GM12891 (cell line): ENCODE measurements at regions not wholly inside any gene's neighbourhood (a gene's known extent, or its start where the extent isn't known, plus 50 kb on each side); places are given as distances from the start of the nearest gene placed in this dataset.

ENCODE experiments used
- DNase-seq: peaks from one replicate; pipeline ENCODE4 v3.0.0; 2011; ENCODE audit warnings: low spot score; ENCODE audit not compliant: insufficient read length
- FAIRE-seq: peaks from 2 replicates; lab custom pipeline; 2011; peaks lifted over from hg19 to GRCh38; lab: Jason Lieb, UNC
- PAX5 ChIP-seq: IDR thresholded peaks from 2 replicates; pipeline ENCODE4 v1.6.1; 2011; ENCODE audit warnings: low read length, moderate library complexity, mild to moderate bottlenecking; ENCODE audit not compliant: insufficient read depth, severe bottlenecking
- POLR2A ChIP-seq: IDR thresholded peaks from 2 replicates; pipeline ENCODE4 v1.6.1; 2011; ENCODE audit warnings: low read depth, low read length, control low read depth
- POLR2AphosphoS5 ChIP-seq: IDR thresholded peaks from 2 replicates; pipeline ENCODE4 v1.6.1; 2011; ENCODE audit warnings: low read depth, low read length, control low read depth
- POU2F2 ChIP-seq: IDR thresholded peaks from 2 replicates; pipeline ENCODE4 v1.6.1; 2011; ENCODE audit warnings: low read depth, mild to moderate bottlenecking, control low read depth, low read length, moderate library complexity
- SPI1 ChIP-seq: IDR thresholded peaks from 2 replicates; pipeline ENCODE4 v1.6.1; 2011; ENCODE audit warnings: low read depth, low read length, control low read depth
- TAF1 ChIP-seq: IDR thresholded peaks from 2 replicates; pipeline ENCODE4 v1.6.1; 2011; ENCODE audit warnings: low read depth, low read length, control low read depth

DNA sequence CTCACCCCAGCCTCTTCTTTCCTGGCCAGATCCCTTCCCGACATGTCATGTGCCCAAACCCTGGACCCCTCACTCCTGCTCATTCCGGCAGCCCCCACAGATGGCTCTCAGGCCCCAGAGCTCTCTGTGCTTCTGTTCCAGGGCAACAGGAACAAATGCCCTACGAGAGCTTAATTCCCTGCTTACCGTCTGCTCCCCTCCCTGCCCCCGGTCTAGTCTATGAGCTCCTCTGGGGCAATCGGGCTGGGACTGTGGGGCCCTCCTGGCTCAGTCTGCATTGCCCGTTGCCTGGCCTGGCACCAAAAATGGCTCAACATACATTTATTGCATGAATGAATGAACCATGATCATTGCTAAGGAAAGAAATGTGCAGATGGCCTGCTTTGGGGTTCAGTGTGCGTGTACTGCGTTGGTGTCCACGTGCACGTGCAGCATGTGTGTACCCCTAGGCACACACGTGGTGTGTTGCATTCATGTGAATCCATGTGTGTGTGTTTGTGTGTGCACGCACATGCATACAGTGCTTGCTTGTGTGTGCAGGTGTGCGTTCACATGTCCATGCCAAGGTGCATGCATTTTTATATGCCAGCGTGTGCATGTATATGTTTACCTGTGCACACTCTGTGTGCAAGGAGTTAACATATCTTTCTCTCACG is 201.2 kb upstream of the IER5L start:
- FAIRE-seq (no peak), DNase-seq (no peak)
- no peak for TF ChIP-seq POLR2AphosphoS5
- no peak for TF ChIP-seq SPI1
- TF ChIP-seq POU2F2: no peak
- TF ChIP-seq PAX5: no peak
- TF ChIP-seq POLR2A: no peak
- TF ChIP-seq TAF1: no peak

DNA sequence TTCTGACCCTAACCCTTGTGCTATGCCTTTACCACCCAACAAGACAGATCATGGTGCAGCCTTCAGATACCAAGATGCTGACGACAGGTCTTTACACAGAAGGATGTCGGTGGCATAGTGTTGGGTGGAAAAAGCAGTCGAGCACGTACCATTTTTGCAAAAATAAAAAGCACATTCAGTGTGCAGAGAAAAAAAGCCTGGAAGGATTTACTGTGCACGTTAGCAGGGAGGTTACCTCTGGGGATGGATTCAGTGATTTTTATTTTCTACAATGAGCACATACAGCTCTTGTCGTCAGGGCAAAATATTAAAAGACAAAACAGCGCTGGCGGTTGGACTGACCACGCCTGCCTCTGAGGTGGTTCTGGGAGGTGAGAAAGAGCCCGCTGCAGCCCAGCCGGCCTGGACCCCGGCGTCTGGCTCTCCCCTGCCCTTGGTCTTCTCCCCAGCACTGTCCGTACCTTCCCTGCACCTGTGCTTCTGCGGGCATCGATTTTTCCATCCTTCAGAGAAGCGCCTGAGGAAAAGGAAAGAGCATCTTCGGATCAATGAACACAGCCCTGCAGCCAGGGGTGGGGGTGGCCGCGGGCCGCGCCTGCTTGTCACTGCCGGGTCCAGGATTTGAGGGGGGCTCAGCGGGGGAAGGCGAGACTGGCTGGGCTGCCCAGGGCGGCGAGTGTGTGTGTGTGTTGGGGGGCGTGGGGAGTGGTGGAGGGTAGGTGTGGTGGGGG is 200.0 kb upstream of the IER5L start:
- FAIRE-seq (no peak), DNase-seq (no peak)
- no peak for TF ChIP-seq SPI1
- TF ChIP-seq TAF1: no peak
- no peak for TF ChIP-seq POLR2A
- TF ChIP-seq POU2F2: no peak
- no peak for TF ChIP-seq POLR2AphosphoS5
- TF ChIP-seq PAX5: no peak

DNA sequence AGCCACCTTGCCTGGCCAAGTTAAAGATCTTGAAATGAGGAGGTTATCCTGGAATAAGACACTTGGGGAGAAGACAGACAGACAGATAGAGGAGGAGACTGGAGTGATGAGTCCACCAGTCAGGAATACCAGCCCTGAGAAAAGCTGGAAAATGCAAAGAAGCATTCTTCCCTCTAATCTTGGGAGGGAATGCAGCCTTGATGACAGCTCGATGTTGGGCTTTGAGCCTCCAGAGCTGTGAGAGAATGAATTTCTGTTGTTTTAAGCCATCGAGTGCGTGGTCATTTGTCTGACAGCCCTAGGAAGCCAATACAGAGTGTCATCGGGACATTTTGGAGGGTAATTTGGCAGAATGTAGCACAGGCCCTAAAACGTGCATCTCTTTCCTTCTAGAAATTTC is 199.1 kb upstream of the IER5L start:
- TF ChIP-seq POLR2AphosphoS5 (no peak), SPI1 (no peak), POLR2A (no peak), PAX5 (no peak), POU2F2 (no peak), TAF1 (no peak)
- DNase-seq (no peak), FAIRE-seq (no peak)

DNA sequence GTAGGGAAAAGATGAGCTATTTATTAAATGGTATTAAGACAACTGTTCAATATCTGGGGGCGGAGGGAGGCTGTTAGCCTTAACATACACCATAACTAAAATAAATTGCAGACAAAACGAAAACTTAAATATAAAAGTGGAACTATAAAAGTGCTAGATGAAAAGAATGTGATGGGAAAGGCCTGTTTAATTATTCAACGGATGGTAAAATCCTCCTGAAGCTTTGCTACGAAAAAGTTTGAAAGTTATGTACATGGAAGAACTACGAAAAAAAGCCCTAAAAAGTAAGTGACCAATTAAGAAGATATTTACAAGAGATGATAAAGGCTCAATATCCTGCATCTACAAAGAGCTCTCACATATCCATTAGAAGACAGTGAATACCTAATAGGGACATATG is 197.8 kb upstream of the IER5L start:
- TF ChIP-seq SPI1 (no peak), POLR2A (no peak), TAF1 (no peak), PAX5 (no peak), POLR2AphosphoS5 (no peak), POU2F2 (no peak)
- DNase-seq (no peak), FAIRE-seq (no peak)

DNA sequence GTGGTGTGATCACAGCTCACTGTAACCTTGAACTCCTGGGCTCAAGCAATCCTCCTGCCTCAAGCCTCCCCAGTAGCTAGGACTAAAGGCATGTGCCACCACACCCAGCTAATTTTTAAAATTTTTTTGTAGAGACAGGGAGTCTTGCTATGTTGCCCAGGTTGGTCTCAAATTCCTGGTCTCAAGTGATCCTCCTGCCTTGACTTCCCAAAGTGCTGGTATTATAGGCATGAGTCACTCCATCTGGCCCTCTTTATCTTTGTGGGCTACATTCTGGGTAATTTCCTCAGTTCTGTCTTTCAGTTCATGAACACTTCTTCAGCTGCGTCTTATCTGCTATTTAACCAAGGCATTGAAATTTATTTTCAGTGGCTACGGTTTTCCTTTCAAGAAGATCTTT is 196.6 kb upstream of the IER5L start:
- DNase-seq (no peak), FAIRE-seq (no peak)
- TF ChIP-seq POLR2A (no peak), TAF1 (no peak), SPI1 (no peak), POU2F2 (no peak), POLR2AphosphoS5 (no peak), PAX5 (no peak)

DNA sequence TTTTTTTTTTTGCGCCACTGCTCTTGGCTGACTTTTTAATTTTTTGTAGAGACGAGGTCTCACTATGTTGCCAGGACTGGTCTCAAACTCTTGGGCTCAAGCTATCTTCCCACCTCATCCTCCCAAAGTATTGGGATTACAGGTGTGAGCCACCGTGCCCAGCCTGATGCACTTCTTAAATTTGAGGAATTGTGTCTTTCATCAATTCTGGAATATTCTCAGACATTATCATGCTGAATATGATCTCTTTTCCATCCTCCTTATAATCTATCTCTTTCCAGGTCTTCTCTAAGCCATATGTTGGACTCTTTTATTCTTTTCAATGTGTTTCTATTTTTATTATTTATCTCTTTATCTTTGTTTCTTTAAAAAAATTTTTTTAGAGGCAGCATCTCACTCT is 196.2 kb upstream of the IER5L start:
- FAIRE-seq: no peak
- no peak for DNase-seq
- TF ChIP-seq POU2F2: no peak
- TF ChIP-seq PAX5: no peak
- no peak for TF ChIP-seq SPI1
- TF ChIP-seq TAF1: no peak
- TF ChIP-seq POLR2AphosphoS5: no peak
- no peak for TF ChIP-seq POLR2A

DNA sequence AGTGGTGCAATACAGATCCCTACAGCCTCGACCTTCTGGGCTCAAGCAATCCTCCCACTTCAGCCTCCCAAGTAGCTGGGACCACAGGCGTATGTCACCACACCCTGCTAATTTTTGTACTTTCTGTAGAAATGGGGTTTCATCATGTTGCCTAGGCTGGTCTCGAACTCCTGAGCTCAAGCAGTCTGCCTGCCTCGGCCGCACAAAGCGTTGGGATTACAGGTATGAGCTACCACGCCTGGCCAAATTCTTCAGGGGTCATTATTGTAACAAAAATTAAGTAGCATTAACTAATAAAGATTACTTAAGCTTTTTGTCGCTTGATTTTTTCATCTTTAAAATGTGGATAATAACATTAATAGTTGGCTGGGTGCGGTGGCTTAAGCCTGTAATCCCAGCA is 195.3 kb upstream of the IER5L start:
- TF ChIP-seq TAF1 (no peak), POLR2A (no peak), POU2F2 (no peak), PAX5 (no peak), SPI1 (no peak)
- no peak for DNase-seq
- FAIRE-seq: no peak

DNA sequence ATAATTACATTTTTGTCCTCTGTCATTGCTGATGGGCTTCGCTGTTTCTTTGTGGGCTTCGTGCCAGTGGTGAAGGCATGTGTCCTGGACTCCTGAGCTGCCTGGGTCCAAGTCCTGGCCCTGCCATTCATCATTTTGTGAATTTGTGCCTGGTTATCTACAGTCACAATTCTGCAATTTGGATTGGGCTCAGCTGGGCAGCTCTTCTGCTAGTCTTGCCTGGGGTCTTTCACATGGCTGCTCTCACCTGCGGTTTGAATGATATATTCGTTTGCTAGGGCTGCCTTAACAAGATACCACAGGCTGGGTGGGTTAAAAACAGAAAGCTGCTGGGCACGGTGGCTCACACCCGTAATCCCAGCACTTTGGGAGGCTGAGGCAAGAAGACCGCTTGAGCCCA is 192.7 kb upstream of the IER5L start:
- TF ChIP-seq POLR2AphosphoS5 (no peak), SPI1 (no peak), TAF1 (no peak), POLR2A (no peak), POU2F2 (no peak)
- FAIRE-seq (no peak), DNase-seq (no peak)

DNA sequence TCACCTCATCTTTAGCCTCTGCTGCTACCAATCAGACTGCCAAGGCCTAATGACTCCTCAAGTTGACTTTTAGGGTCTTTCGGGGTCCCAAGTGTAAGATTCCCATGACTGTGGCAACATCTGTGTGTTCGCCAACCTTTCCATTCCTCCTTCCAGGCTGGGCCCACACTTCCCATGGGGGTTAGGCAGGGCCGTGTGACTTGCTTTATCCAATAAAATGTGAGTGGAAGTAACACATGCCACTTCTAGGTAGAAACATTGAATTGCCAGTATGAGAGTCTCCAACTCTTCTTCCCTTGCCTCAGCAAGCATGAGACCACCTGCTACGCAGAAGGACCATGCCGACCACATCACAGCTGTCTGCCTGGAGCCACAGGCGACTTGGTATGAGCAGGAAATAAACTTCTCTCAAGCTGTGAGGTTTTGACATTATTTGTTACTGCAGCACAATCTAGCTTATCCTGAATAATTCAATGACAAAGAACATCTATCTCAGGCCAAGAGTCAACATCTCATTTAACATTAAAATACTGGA is 190.4 kb upstream of the IER5L start:
- TF ChIP-seq SPI1 (no peak), POU2F2 (no peak), POLR2A (no peak), PAX5 (no peak), POLR2AphosphoS5 (no peak), TAF1 (no peak)
- DNase-seq (no peak), FAIRE-seq (no peak)
